HCT116 (cell line): ENCODE measurements at regions not wholly inside any gene's neighbourhood (a gene's known extent, or its start where the extent isn't known, plus 50 kb on each side); places are given as distances from the start of the nearest gene placed in this dataset.

Source experiments
- ATAC-seq: fragments of 200-7000 bp; cut with Tn5 transposase; 2 replicates; pipeline ENCODE4 v1.9.1; 2020; ENCODE audit warnings: mild to moderate bottlenecking, moderate library complexity
- BruUV-seq: library from RNA; stranded (reverse); fragments of 400-500 nt; replicated peaks from 2 replicates; lab custom pipeline; 2021; lab: Mats Ljungman, UMichigan
- CTCF ChIA-PET: fragments of 300-600 bp; sonication (Branson Sonifier 250); formaldehyde crosslinking; loops from one replicate; lab custom pipeline; 2021; ENCODE audit warnings: antibody characterized with exemption; lab: Charles Lee
- POLR2A ChIA-PET: fragments of 300-600, 350-600 bp; sonication (Branson Sonifier 250); formaldehyde crosslinking; loops from one replicate; lab custom pipeline; 2021; ENCODE audit warnings: antibody characterized with exemption; lab: Charles Lee
- RAD21 ChIA-PET, 2 experiments: fragments of 300-600 bp; sonication (Branson Sonifier 250); formaldehyde crosslinking; loops; one replicate each; lab custom pipeline; 2023; ENCODE audit warnings: low total read pairs in 2 of 2; ENCODE audit not compliant: uncharacterized antibody in 2 of 2, unreplicated experiment in 2 of 2, low non-redundant PET in 1 of 2; lab: Charles Lee
- DNase-seq: peaks from one replicate; pipeline ENCODE4 v3.0.0-alpha.2; 2010; ENCODE audit warnings: low read depth, low spot score
- H2AFZ ChIP-seq: fragments of 200-600 bp; shearing (Covaris generic), sonication (generic); 2 replicates; pipeline ENCODE4 v1.6.1; 2017; ENCODE audit warnings: low read depth, mixed run types, mixed read lengths, antibody characterized with exemption, low read length; ENCODE audit not compliant: poor library complexity, severe bottlenecking
- H3K27ac ChIP-seq: 2 replicates; pipeline ENCODE4 v1.5.1; 2012; ENCODE audit warnings: low read depth, low read length
- H3K27me3 ChIP-seq: fragments of 200-600 bp; sonication (generic); 2 replicates; pipeline ENCODE4 v1.6.1; 2016; ENCODE audit warnings: mixed run types, low read length, mixed read lengths; ENCODE audit not compliant: insufficient read depth
- H3K36me3 ChIP-seq, 2 experiments: fragments of 200-500 bp in 1 of 2; fragments of 200-600 bp in 1 of 2; sonication (Bioruptor generic) in 1 of 2; sonication (generic) in 1 of 2; 2 replicates each; pipeline versions ENCODE4 v1.5.1 to v1.6.1; 2014 to 2016; ENCODE audit warnings: low read length in 2 of 2, inconsistent platforms in 1 of 2, mixed read lengths in 1 of 2, mixed run types in 1 of 2; ENCODE audit not compliant: insufficient read depth in 2 of 2, control insufficient read depth in 1 of 2
- H3K4me1 ChIP-seq, 2 experiments: fragments of 200-600 bp in 1 of 2; sonication (generic) in 1 of 2; 2 replicates each; pipeline versions ENCODE4 v1.5.1 to v1.6.1; 2012 to 2017; ENCODE audit warnings: low read length in 2 of 2, inconsistent platforms in 1 of 2, mild to moderate bottlenecking in 1 of 2, mixed read lengths in 1 of 2, mixed run types in 1 of 2, moderate library complexity in 1 of 2; ENCODE audit not compliant: insufficient read depth in 2 of 2, control insufficient read depth in 1 of 2
- H3K4me2 ChIP-seq: fragments of 200-600 bp; sonication (generic); 2 replicates; pipeline ENCODE4 v1.6.1; 2017; ENCODE audit warnings: mixed run types, low read length, mixed read lengths
- H3K4me3 ChIP-seq, 2 experiments: fragments of 200-600 bp in 1 of 2; sonication (generic) in 1 of 2; replicated peaks in 1 of 2; 2 replicates each; pipeline ENCODE4 v1.5.1; 2011 to 2016; ENCODE audit warnings: low read length in 2 of 2, control low read depth in 1 of 2, low read depth in 1 of 2, mild to moderate bottlenecking in 1 of 2, mixed read lengths in 1 of 2, mixed run types in 1 of 2
- H3K79me2 ChIP-seq: fragments of 200-600 bp; sonication (generic); 2 replicates; pipeline ENCODE4 v1.6.1; 2017; ENCODE audit warnings: mild to moderate bottlenecking, mixed run types, low read length, moderate library complexity, mixed read lengths; ENCODE audit not compliant: insufficient read depth
- H3K9ac ChIP-seq: fragments of 200-600 bp; sonication (generic); 2 replicates; pipeline ENCODE4 v1.6.1; 2016; ENCODE audit warnings: low read length, mixed read lengths
- H3K9me2 ChIP-seq: fragments of 200-600 bp; sonication (generic), shearing (Covaris generic); 2 replicates; pipeline ENCODE4 v1.6.1; 2017; ENCODE audit warnings: mixed run types, mild to moderate bottlenecking, moderate library complexity; ENCODE audit not compliant: insufficient read depth
- H3K9me3 ChIP-seq, 2 experiments: fragments of 200-500 bp in 1 of 2; fragments of 200-600 bp in 1 of 2; sonication (Bioruptor generic) in 1 of 2; sonication (generic) in 1 of 2; 2 replicates each; pipeline ENCODE4 v1.6.1; 2014 to 2017; ENCODE audit warnings: low read length in 2 of 2, mixed read lengths in 2 of 2, inconsistent platforms in 1 of 2, low read depth in 1 of 2, mild to moderate bottlenecking in 1 of 2, mixed run types in 1 of 2, moderate library complexity in 1 of 2; ENCODE audit not compliant: control insufficient read depth in 1 of 2, insufficient read depth in 1 of 2
- H4K20me1 ChIP-seq: fragments of 200-600 bp; sonication (generic), shearing (Covaris generic); 2 replicates; pipeline ENCODE4 v1.6.1; 2017; ENCODE audit warnings: mixed run types, mild to moderate bottlenecking, moderate library complexity; ENCODE audit not compliant: insufficient read depth
- CBX3 ChIP-seq: IDR thresholded peaks from 2 replicates; pipeline ENCODE4 v1.6.1; 2012; ENCODE audit warnings: low read depth
- EGR1 ChIP-seq: IDR thresholded peaks from 2 replicates; pipeline ENCODE4 v1.6.1; 2012; ENCODE audit warnings: low read depth
- EZH2 ChIP-seq: fragments of 200-600 bp; sonication (generic); IDR thresholded peaks from 2 replicates; pipeline ENCODE4 v1.6.1; 2017; ENCODE audit warnings: antibody characterized with exemption, mixed run types
- JUND ChIP-seq: IDR thresholded peaks from 2 replicates; pipeline ENCODE4 v1.6.1; 2012
- POLR2AphosphoS5 ChIP-seq: IDR thresholded peaks from 2 replicates; pipeline ENCODE4 v1.6.1; 2011; ENCODE audit warnings: mild to moderate bottlenecking, low read depth, low read length, moderate library complexity
- RAD21 ChIP-seq: IDR thresholded peaks from 2 replicates; pipeline ENCODE4 v1.6.1; 2012; ENCODE audit warnings: low read depth, mild to moderate bottlenecking
- ZNF274 ChIP-seq: fragments of 200-500 bp; sonication (Bioruptor generic); IDR thresholded peaks from 2 replicates; pipeline ENCODE4 v1.6.1; 2014; ENCODE audit warnings: mild to moderate bottlenecking, low read depth, low read length, inconsistent platforms
- intact Hi-C: fragments of 100-400 bp; cut with micrococcal nuclease; formaldehyde crosslinking; loops from 2 replicates; pipeline ENCODE4 v1.10.0; 2022
- TF ChIP-seq, protein P1 (sequence below): IDR thresholded peaks from 2 replicates; pipeline ENCODE4 v1.6.1; 2012
- TF ChIP-seq, protein P2 (sequence below): IDR thresholded peaks from 2 replicates; pipeline ENCODE4 v1.6.1; 2011; ENCODE audit warnings: mild to moderate bottlenecking, low read length, moderate library complexity; ENCODE audit not compliant: insufficient replicate concordance; ENCODE audit errors: extremely low read depth

DNA sequence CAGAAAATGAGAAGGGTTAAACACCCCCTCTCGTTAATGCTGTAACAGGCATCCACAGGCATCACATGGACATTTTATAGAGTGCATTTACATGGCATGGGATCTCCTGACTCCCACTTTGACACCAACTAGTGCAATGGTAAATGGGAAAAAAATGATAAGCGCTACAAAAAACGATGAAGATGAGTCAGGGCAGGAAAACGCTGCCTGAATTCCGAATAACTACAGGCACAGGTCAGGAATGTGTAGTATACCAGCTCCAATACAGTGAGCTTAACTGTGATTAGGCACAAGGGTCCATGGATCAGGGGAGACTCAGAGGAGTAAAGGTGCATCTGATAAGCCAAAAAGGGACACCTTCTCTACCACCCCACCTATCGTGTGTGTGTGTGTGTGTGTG, 223.6 kb downstream of the FOXO1 start:
- ATAC-seq: no peak
- Histone ChIP-seq H3K4me2 (no peak overlapping the region), H3K27ac (no peak overlapping the region), H2AFZ (no peak overlapping the region), H3K79me2 (no peaks in the 10 kb centered on the region), H3K9ac (no peak overlapping the region), H3K9me2 (no peaks in the 10 kb centered on the region), H3K27me3 (no peaks in the 10 kb centered on the region), H4K20me1 (no peaks in the 10 kb centered on the region), H3K4me3 (no peak overlapping the region), H3K9me3 (no peaks in the 10 kb centered on the region), H3K36me3 (no peaks in the 10 kb centered on the region), H3K4me1 (peaks cover 0 to 7% of the 10 kb centered on the region in 2 experiments; a peak in 1 of 4 replicates)
- CTCF ChIA-PET: no interaction called here
- TF ChIP-seq POLR2AphosphoS5 (no peak), EZH2 (no peak), RAD21 (no peak), EGR1 (no peak), ZNF274 (no peak)
- TF ChIP-seq, protein P1, sequence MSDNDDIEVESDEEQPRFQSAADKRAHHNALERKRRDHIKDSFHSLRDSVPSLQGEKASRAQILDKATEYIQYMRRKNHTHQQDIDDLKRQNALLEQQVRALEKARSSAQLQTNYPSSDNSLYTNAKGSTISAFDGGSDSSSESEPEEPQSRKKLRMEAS: no peak
- TF ChIP-seq, protein P2, sequence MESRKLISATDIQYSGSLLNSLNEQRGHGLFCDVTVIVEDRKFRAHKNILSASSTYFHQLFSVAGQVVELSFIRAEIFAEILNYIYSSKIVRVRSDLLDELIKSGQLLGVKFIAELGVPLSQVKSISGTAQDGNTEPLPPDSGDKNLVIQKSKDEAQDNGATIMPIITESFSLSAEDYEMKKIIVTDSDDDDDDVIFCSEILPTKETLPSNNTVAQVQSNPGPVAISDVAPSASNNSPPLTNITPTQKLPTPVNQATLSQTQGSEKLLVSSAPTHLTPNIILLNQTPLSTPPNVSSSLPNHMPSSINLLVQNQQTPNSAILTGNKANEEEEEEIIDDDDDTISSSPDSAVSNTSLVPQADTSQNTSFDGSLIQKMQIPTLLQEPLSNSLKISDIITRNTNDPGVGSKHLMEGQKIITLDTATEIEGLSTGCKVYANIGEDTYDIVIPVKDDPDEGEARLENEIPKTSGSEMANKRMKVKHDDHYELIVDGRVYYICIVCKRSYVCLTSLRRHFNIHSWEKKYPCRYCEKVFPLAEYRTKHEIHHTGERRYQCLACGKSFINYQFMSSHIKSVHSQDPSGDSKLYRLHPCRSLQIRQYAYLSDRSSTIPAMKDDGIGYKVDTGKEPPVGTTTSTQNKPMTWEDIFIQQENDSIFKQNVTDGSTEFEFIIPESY: no peak
- no peak for DNase-seq
- POLR2A ChIA-PET: no interaction called here
- no TSS peak for BruUV-seq
- intact Hi-C loops: no loop called here
- RAD21 ChIA-PET: no interaction called here

DNA sequence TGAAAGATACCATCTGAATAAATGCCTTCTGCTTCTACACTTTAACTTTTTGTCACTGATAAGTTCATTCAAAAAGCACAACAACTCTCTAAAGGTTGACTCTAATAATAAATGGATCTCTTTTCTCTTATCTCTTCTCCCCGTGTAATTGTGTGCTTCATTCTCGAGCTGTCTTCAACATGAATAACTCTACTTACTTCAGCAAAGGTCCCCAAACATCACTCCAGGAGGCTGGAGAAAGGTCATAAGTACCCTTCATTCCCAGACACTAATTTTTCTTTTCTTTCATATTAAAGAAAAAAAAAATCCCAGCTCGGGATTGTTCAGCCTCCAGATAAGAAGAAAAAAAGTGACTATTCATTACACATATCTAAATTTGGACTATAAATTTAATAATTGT, 222.2 kb downstream of the FOXO1 start:
- Histone ChIP-seq H3K36me3 (no peaks in the 10 kb centered on the region), H3K27ac (no peak overlapping the region), H4K20me1 (no peaks in the 10 kb centered on the region), H3K9me2 (no peaks in the 10 kb centered on the region), H3K9me3 (no peaks in the 10 kb centered on the region), H3K79me2 (no peaks in the 10 kb centered on the region), H3K27me3 (no peaks in the 10 kb centered on the region), H3K4me1 (peaks cover 0 to 7% of the 10 kb centered on the region in 2 experiments; a peak in 1 of 4 replicates), H3K4me2 (no peak overlapping the region), H2AFZ (no peak overlapping the region), H3K4me3 (no peak overlapping the region), H3K9ac (no peak overlapping the region)
- ChIA-PET POLR2A (no interaction called here), RAD21 (no interaction called here), CTCF (no interaction called here)
- DNase-seq (no peak), ATAC-seq (no peak)
- TF ChIP-seq JUND: no peak
- no peak for TF ChIP-seq CBX3
- intact Hi-C loops: no loop called here
- no TSS peak for BruUV-seq
